Esophagus squamous epithelium (tissue), 5 donors: ENCODE measurements at regions not wholly inside any gene's neighbourhood (a gene's known extent, or its start where the extent isn't known, plus 50 kb on each side); places are given as distances from the start of the nearest gene placed in this dataset.

Source experiments
- DNase-seq: peaks from one replicate; lab custom pipeline; 2025; lab: John Stamatoyannopoulos, UW
- H3K27ac ChIP-seq, 4 donors: fragments of 200-600 bp; sonication (generic); one replicate each; pipeline ENCODE4 v1.5.1; 2016 to 2019; ENCODE audit warnings: mild to moderate bottlenecking in 1 of 4
- H3K27me3 ChIP-seq, 4 donors: fragments of 200-600 bp; sonication (generic); 1 replicate in 3 of 4; 2 replicates in 1 of 4; pipeline versions ENCODE4 v1.5.1 to v1.6.0; 2017 to 2021; ENCODE audit warnings: antibody characterized with exemption in 1 of 4
- H3K36me3 ChIP-seq, 3 donors: fragments of 200-600 bp; sonication (generic); one replicate each; pipeline ENCODE4 v1.5.1; 2016 to 2019
- H3K4me1 ChIP-seq, 3 donors: fragments of 200-600 bp; sonication (generic); one replicate each; pipeline ENCODE4 v1.5.1; 2017 to 2019
- H3K4me3 ChIP-seq, 4 donors: fragments of 200-600 bp; sonication (generic); 1 replicate in 3 of 4; 2 replicates in 1 of 4; pipeline ENCODE4 v1.5.1; 2016 to 2019; ENCODE audit warnings: mild to moderate bottlenecking in 2 of 4, moderate library complexity in 1 of 4
- H3K9me3 ChIP-seq, 3 donors: fragments of 200-600 bp; sonication (generic); one replicate each; pipeline ENCODE4 v1.5.1; 2016 to 2019
- POLR2A ChIP-seq, 4 donors: fragments of 450-650 bp; IDR thresholded peaks; one replicate each; pipeline ENCODE4 v1.6.1; 2017; ENCODE audit warnings: antibody characterized with exemption in 4 of 4, mild to moderate bottlenecking in 4 of 4, moderate library complexity in 3 of 4
- WGBS, 2 donors: methylation state at CpG; one replicate each; pipeline ENCODE4 v1.1.5; 2018; 5-methylcytosine and 5-hydroxymethylcytosine counted together
- intact Hi-C: fragments of 100-400 bp; cut with DNase I; formaldehyde crosslinking; loops from one replicate; pipeline ENCODE4 v1.15.0; 2022
- TF ChIP-seq, protein P1 (sequence below), 6 experiments: fragments of 450-650 bp in 4 of 6; fragments of 200-600 bp in 2 of 6; sonication (generic) in 2 of 6; IDR thresholded peaks; one replicate each; pipeline ENCODE4 v1.5.1; 2016 to 2019; ENCODE audit warnings: antibody characterized with exemption in 6 of 6, mild to moderate bottlenecking in 4 of 6, moderate library complexity in 4 of 6
- donor health status: DM: yes; HTN: yes; CAD: no.

DNA sequence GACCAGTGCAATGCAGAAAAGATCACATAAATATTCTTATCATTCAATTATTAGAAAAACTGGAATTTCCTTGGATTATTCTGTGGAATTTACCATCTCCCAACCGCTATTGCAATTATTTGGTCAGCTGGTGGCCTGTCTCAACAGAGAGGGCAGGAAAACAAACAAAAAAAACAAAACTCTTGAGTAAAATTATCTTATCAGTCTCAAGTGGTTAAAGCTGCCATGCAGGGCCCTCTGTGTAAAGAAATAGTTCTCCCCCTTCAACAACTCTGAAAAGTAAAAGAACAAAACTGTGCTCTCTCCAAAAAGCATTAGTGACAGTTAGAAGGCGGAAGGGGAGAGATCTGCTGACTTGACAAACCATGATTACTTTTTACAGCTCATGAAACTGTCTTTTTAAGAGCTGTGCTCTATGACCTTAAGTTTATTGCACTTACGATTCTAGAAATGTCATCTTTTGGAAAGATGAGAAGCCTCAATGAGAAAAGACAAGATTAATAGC lies 152.3 kb downstream of the DLEU7 start:
- 73 to 83% methylated on average over 3 of the region's 3 CpGs for WGBS, 2 donors
- Histone ChIP-seq H3K36me3 (no peaks in the 10 kb centered on the region), H3K9me3 (no peaks in the 10 kb centered on the region), H3K4me3 (no peak overlapping the region), H3K27ac (peak overlapping the region in 1 of 4 donors; percentile 0), H3K4me1 (peaks cover 0 to 14% (median 1%) of the 10 kb centered on the region in 3 donors), H3K27me3 (no peaks in the 10 kb centered on the region)
- no peak for DNase-seq
- intact Hi-C loops, result no loop called here
- TF ChIP-seq, protein P1, sequence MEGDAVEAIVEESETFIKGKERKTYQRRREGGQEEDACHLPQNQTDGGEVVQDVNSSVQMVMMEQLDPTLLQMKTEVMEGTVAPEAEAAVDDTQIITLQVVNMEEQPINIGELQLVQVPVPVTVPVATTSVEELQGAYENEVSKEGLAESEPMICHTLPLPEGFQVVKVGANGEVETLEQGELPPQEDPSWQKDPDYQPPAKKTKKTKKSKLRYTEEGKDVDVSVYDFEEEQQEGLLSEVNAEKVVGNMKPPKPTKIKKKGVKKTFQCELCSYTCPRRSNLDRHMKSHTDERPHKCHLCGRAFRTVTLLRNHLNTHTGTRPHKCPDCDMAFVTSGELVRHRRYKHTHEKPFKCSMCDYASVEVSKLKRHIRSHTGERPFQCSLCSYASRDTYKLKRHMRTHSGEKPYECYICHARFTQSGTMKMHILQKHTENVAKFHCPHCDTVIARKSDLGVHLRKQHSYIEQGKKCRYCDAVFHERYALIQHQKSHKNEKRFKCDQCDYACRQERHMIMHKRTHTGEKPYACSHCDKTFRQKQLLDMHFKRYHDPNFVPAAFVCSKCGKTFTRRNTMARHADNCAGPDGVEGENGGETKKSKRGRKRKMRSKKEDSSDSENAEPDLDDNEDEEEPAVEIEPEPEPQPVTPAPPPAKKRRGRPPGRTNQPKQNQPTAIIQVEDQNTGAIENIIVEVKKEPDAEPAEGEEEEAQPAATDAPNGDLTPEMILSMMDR (IDR thresholded peaks at IDR 0.05), result no peak
- TF ChIP-seq POLR2A (IDR thresholded peaks at IDR 0.05), result no peak

DNA sequence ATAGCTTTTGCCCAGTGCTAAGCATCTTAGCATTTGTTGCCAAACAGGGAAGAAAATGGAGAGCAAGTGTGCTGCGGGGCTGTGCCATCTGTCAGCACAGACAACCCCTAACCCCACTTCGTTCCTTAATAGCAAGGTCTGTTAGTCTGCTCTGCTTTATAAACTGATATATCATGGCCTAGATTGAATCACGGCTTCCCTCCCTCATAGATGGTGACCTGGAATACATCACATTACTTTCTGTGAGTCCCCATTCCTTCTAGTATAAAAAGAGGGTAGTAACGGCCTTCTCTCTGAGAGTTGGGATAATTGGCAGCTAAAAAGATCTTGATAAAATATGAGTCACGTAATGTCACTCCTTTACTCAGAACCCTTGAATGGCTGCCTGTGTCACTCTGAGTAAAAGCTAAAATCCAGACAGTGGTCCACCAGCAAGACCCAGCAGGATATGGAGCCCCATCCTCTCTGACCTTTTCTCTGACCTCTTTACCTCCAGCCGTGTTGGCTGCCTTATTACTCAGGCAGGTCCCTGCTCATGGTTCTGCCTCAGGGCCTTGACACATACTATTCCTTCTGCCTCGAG lies 151.7 kb downstream of the DLEU7 start:
- peaks cover 0 to 11% (median 0%) of the 10 kb centered on the region in 3 donors for H3K4me1 ChIP-seq
- no peaks in the 10 kb centered on the region for H3K36me3 ChIP-seq
- H3K9me3 ChIP-seq, result no peaks in the 10 kb centered on the region
- H3K27ac ChIP-seq, result peak overlapping the region in 1 of 4 donors; percentile 0
- no peaks in the 10 kb centered on the region for H3K27me3 ChIP-seq
- WGBS, 2 donors, result 76 to 78% methylated on average over 7 of the region's 7 CpGs
- no peak overlapping the region for H3K4me3 ChIP-seq
- intact Hi-C loops, result no loop called here
- no peak for DNase-seq
- no peak for TF ChIP-seq POLR2A (IDR thresholded peaks at IDR 0.05)
- TF ChIP-seq, protein P1 (IDR thresholded peaks at IDR 0.05), result no peak

DNA sequence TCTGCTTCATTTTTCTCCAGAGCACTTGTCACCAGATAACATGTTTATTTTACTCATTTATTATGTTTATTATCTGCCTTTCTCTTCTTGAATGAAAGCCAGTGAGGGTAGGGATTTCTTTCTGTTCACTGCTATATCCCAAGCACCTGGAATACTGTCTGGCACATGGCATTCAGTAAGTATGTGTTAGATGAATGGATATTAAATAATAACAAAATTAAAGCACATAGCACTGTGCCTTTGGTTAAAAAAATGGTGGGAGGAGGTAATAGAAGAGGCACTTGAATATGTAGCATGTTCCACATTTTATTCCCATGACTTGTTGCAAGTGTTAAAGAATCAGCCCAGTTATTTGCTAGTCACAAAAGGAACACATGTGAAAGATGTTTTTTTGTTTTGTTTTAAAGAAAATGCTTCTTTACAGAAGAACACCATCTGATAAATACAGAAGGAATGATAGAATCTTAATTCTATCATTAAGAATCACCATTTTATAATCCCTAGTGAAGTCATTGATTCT lies 151.0 kb downstream of the DLEU7 start:
- Histone ChIP-seq H3K27ac (no peak overlapping the region), H3K36me3 (no peaks in the 10 kb centered on the region), H3K9me3 (no peaks in the 10 kb centered on the region), H3K4me3 (no peak overlapping the region), H3K4me1 (peaks cover 0 to 11% (median 0%) of the 10 kb centered on the region in 3 donors), H3K27me3 (no peaks in the 10 kb centered on the region)
- DNase-seq, result no peak
- intact Hi-C loops, result no loop called here
- TF ChIP-seq, protein P1 (IDR thresholded peaks at IDR 0.05), result no peak
- TF ChIP-seq POLR2A (IDR thresholded peaks at IDR 0.05), result no peak

DNA sequence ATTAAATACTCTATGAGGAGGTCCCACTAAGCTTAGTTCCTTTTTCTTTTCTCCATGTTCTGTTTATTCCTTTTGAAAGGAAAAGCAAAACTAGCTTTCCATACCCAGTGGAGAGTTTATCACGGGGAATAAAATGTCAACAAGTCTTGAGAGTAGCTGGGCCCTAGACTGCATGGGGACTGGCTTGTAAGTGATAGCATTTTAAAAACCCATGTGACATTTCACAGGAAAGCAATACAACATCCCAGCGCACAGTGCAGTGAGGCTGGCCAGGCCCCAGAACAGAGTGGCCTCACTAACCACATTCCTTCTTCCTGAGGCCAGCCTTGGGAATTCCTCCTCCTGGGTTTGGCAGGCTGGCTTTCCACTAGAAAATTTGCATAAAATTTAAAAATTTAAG lies 149.8 kb downstream of the DLEU7 start:
- Histone ChIP-seq H3K27ac (peak overlapping the region in 3 of 4 donors; percentile 17 to 37 (median 26)), H3K36me3 (no peaks in the 10 kb centered on the region), H3K27me3 (no peaks in the 10 kb centered on the region), H3K4me1 (peaks cover 0 to 16% (median 0%) of the 10 kb centered on the region in 3 donors), H3K9me3 (no peaks in the 10 kb centered on the region), H3K4me3 (no peak overlapping the region)
- no peak for DNase-seq
- WGBS, 2 donors, result 70 to 92% methylated on average over 2 of the region's 2 CpGs
- TF ChIP-seq, protein P1 (IDR thresholded peaks at IDR 0.05), result no peak
- no peak for TF ChIP-seq POLR2A (IDR thresholded peaks at IDR 0.05)
- intact Hi-C loops, result no loop called here

DNA sequence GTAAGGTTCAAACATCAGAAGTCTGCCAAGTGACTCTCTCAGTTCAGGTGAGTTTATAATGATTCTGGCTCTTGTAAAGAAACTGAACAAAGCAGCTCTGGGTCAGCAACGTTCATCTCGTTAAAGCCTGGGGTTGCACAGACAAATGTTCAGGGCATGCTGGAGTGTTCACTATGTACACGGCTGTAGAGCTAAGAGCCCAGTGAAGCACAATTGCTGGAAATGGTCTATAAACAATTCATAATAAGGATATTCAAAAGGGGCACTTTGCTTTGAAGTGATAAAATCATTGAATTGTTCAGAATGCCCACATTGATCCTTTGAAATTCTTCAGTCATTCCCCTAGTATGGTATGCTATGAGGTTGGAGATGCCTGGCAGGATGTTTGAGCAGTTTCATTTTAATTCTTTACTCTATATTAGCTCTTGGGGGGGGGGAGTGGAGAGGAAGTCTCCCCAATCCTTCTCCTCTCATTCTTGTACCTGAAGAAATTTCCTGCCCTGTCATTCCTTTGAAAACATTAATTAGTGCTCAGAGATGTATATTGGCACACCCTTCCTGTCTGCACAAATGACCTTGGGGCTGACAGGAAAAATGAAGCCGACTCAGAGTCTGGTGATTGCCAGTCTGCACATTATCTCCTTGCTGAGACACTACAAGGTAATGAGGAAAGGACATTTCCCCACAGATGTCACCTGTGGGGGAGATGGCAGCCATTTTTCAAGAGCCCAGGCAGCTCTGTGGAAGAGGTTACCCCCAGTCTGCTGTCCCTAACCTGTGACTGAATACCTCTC lies 145.5 kb downstream of the DLEU7 start:
- DNase-seq, result no peak
- Histone ChIP-seq H3K36me3 (no peaks in the 10 kb centered on the region), H3K4me3 (no peak overlapping the region), H3K4me1 (peaks cover 0 to 16% (median 0%) of the 10 kb centered on the region in 3 donors), H3K27me3 (no peaks in the 10 kb centered on the region), H3K27ac (no peak overlapping the region), H3K9me3 (no peaks in the 10 kb centered on the region)
- intact Hi-C loops, result no loop called here
- WGBS, 2 donors, result 34 to 59% methylated on average over 4 of the region's 4 CpGs
- TF ChIP-seq, protein P1 (IDR thresholded peaks at IDR 0.05), result no peak
- no peak for TF ChIP-seq POLR2A (IDR thresholded peaks at IDR 0.05)
